ENCODE measurements at regions not wholly inside any gene's neighbourhood (a gene's known extent, or its start where the extent isn't known, plus 50 kb on each side); places are given as distances from the start of the nearest gene placed in this dataset.

- no peak overlapping the region for H3K27ac ChIP-seq (ENCODE audit: low read depth, low read length, severe bottlenecking)
- no peaks in the 10 kb centered on the region for H3K9me3 ChIP-seq (ENCODE audit: control insufficient read depth, low read length)
- H3K4me3 ChIP-seq (ENCODE audit: extremely low read depth, insufficient read depth, low read length, poor library complexity, severe bottlenecking), result no peak overlapping the region
- 86 to 92% methylated on average over 2 to 3 of the region's 4 CpGs for WGBS, 2 experiments (ENCODE audit: insufficient coverage in 2 of 2)
- H3K4me1 ChIP-seq (ENCODE audit: control insufficient read depth, insufficient read depth, low read length, poor library complexity, severe bottlenecking), result no peaks in the 10 kb centered on the region
- no peaks in the 10 kb centered on the region for H3K36me3 ChIP-seq (ENCODE audit: control insufficient read depth, insufficient read depth, low read length)
Measured at GRCh38 chr3:147200545-147200944, 205.8 kb downstream of the ZIC4 start.

GRCh38 chr3:147197739-147198138, 208.6 kb downstream of the ZIC4 start:
- H3K4me1 ChIP-seq (ENCODE audit: control insufficient read depth, insufficient read depth, low read length, poor library complexity, severe bottlenecking), result no peaks in the 10 kb centered on the region
- H3K9me3 ChIP-seq (ENCODE audit: control insufficient read depth, low read length), result no peaks in the 10 kb centered on the region
- H3K36me3 ChIP-seq (ENCODE audit: control insufficient read depth, insufficient read depth, low read length), result no peaks in the 10 kb centered on the region
- no peak overlapping the region for H3K27ac ChIP-seq (ENCODE audit: low read depth, low read length, severe bottlenecking)
- no peak overlapping the region for H3K4me3 ChIP-seq (ENCODE audit: extremely low read depth, insufficient read depth, low read length, poor library complexity, severe bottlenecking)

- Histone ChIP-seq H3K36me3 (ENCODE audit: control insufficient read depth, insufficient read depth, low read length) (no peaks in the 10 kb centered on the region), H3K27ac (ENCODE audit: low read depth, low read length, severe bottlenecking) (no peak overlapping the region), H3K9me3 (ENCODE audit: control insufficient read depth, low read length) (no peaks in the 10 kb centered on the region), H3K4me3 (ENCODE audit: extremely low read depth, insufficient read depth, low read length, poor library complexity, severe bottlenecking) (no peak overlapping the region), H3K4me1 (ENCODE audit: control insufficient read depth, insufficient read depth, low read length, poor library complexity, severe bottlenecking) (no peaks in the 10 kb centered on the region)
Measured at GRCh38 chr3:147195887-147196286, 210.5 kb downstream of the ZIC4 start.

DNA sequence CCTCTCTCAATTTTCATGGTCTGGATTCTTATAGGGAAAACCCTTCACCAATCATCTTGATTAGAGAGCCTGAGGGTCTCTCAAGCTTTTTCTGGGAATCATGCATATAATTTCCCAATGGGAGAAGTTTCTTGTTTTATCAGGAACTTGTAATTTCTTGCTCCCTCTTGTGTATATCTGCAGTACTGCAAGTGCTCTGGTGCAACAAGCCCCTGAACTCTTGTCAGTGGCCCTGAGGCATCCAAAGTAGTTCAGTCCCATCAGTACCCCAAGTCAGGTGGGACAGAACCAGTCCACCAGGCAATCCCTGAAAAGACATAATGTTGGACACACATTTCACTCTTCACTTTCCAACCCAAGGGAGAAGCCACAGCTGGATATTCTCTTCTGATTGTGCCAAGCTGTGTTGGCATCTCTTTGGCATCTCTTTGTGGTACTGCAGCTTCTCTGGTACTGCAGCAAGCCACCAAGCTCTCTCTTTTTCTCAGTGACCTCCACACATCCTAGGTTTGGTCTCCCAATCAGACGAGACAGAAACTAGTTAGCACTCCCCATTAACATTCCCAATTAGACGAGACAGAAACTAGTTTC, 214.5 kb downstream of the ZIC4 start:
- Histone ChIP-seq H3K36me3 (ENCODE audit: control insufficient read depth, insufficient read depth, low read length) (no peaks in the 10 kb centered on the region), H3K27ac (ENCODE audit: low read depth, low read length, severe bottlenecking) (no peak overlapping the region)
- WGBS, 2 experiments (ENCODE audit: insufficient coverage in 2 of 2), result 43% methylated on average over 2 of the region's 2 CpGs; no CpG with 5 or more reads in 1 of the 2 experiments

GRCh38 chr3:147189016-147189415, 217.3 kb downstream of the ZIC4 start:
- Histone ChIP-seq H3K4me1 (ENCODE audit: control insufficient read depth, insufficient read depth, low read length, poor library complexity, severe bottlenecking) (peaks cover 3% of the 10 kb centered on the region), H3K36me3 (ENCODE audit: control insufficient read depth, insufficient read depth, low read length) (no peaks in the 10 kb centered on the region), H3K4me3 (ENCODE audit: extremely low read depth, insufficient read depth, low read length, poor library complexity, severe bottlenecking) (no peak overlapping the region), H3K27ac (ENCODE audit: low read depth, low read length, severe bottlenecking) (no peak overlapping the region), H3K9me3 (ENCODE audit: control insufficient read depth, low read length) (no peaks in the 10 kb centered on the region)
- 94% methylated on average over 2 of the region's 3 CpGs; no CpG with 5 or more reads in 1 of the 2 experiments for WGBS, 2 experiments (ENCODE audit: insufficient coverage in 2 of 2)

More for the DNA sequence above, 214.5 kb downstream of the ZIC4 start:
- no peaks in the 10 kb centered on the region for H3K9me3 ChIP-seq (ENCODE audit: control insufficient read depth, low read length)
- no peak overlapping the region for H3K4me3 ChIP-seq (ENCODE audit: extremely low read depth, insufficient read depth, low read length, poor library complexity, severe bottlenecking)
- peaks cover 3% of the 10 kb centered on the region for H3K4me1 ChIP-seq (ENCODE audit: control insufficient read depth, insufficient read depth, low read length, poor library complexity, severe bottlenecking)

DNA sequence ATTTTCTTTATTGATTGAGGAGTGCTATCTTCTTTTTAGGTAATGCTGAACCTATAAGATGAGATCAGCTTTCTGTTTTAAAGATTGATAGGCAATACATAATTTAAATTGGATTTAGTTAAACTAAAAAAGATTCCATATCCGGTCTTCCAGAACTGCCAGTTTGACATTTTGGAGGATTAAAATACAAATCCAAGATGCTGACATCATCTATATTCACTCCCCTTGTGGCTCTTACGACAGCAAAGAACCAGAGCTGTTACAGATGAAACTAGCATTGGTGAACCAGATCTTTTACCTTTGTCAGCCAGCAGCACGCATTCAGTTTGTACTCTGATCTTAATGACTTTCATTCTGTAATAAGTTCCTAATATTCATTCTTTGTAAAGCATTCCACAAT, 218.7 kb downstream of the ZIC4 start:
- Histone ChIP-seq H3K27ac (ENCODE audit: low read depth, low read length, severe bottlenecking) (no peak overlapping the region), H3K36me3 (ENCODE audit: control insufficient read depth, insufficient read depth, low read length) (no peaks in the 10 kb centered on the region), H3K4me3 (ENCODE audit: extremely low read depth, insufficient read depth, low read length, poor library complexity, severe bottlenecking) (no peak overlapping the region), H3K4me1 (ENCODE audit: control insufficient read depth, insufficient read depth, low read length, poor library complexity, severe bottlenecking) (peaks cover 3% of the 10 kb centered on the region), H3K9me3 (ENCODE audit: control insufficient read depth, low read length) (no peaks in the 10 kb centered on the region)
- WGBS, 2 experiments (ENCODE audit: insufficient coverage in 2 of 2), result 85 to 93% methylated on average over 2 to 3 of the region's 3 CpGs

- Histone ChIP-seq H3K9me3 (ENCODE audit: control insufficient read depth, low read length) (no peaks in the 10 kb centered on the region), H3K4me3 (ENCODE audit: extremely low read depth, insufficient read depth, low read length, poor library complexity, severe bottlenecking) (no peak overlapping the region), H3K4me1 (ENCODE audit: control insufficient read depth, insufficient read depth, low read length, poor library complexity, severe bottlenecking) (peaks cover 3% of the 10 kb centered on the region), H3K36me3 (ENCODE audit: control insufficient read depth, insufficient read depth, low read length) (no peaks in the 10 kb centered on the region), H3K27ac (ENCODE audit: low read depth, low read length, severe bottlenecking) (no peak overlapping the region)
Measured at GRCh38 chr3:147185781-147186180, 220.6 kb downstream of the ZIC4 start.

DNA sequence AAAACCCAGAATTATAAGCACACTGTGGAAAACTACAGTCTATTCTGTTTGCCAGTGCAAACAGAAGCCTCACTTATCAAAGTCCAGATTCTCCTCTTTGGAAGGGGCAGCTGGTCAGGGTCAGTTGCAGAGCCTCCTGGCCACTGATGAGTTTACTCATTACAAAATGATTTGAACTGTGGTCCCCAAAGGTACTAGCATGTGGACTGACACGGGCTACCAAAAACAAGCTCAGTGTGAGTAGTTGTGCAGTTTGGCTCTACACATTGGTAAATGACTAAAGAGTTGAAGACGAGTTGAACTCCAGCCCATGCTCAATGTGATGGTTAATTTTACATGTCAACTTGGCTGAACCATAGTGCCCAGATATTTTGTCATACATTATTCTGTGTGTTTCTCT, 221.5 kb downstream of the ZIC4 start:
- Histone ChIP-seq H3K4me3 (ENCODE audit: extremely low read depth, insufficient read depth, low read length, poor library complexity, severe bottlenecking) (no peak overlapping the region), H3K9me3 (ENCODE audit: control insufficient read depth, low read length) (no peaks in the 10 kb centered on the region), H3K36me3 (ENCODE audit: control insufficient read depth, insufficient read depth, low read length) (no peaks in the 10 kb centered on the region), H3K4me1 (ENCODE audit: control insufficient read depth, insufficient read depth, low read length, poor library complexity, severe bottlenecking) (peaks cover 3% of the 10 kb centered on the region), H3K27ac (ENCODE audit: low read depth, low read length, severe bottlenecking) (no peak overlapping the region)
- WGBS, 2 experiments (ENCODE audit: insufficient coverage in 2 of 2), result 100% methylated on average over 1 to 2 of the region's 2 CpGs

DNA sequence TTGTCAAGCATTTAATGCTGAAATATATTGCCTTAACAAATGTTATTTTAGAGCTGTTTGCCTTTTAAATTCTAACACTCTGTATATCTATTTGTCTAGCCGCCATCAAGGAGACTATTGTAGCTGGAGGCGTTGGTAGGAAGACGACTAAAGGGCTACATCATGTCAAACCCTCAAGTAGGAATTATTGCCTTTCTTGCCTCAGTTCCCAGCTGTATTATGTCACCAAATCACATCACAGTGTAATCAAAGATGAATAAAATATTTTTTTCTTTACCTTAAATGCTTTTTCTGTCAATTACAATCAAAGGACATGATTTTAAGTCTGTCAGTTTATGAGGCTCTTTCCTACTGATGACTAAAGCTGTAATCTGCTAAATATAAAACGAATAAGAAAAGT, 233.1 kb downstream of the ZIC4 start:
- 93% methylated on average over 2 of the region's 4 CpGs; no CpG with 5 or more reads in 1 of the 2 experiments for WGBS, 2 experiments (ENCODE audit: insufficient coverage in 2 of 2)
- no peaks in the 10 kb centered on the region for H3K9me3 ChIP-seq (ENCODE audit: control insufficient read depth, low read length)
- no peak overlapping the region for H3K27ac ChIP-seq (ENCODE audit: low read depth, low read length, severe bottlenecking)
- H3K4me1 ChIP-seq (ENCODE audit: control insufficient read depth, insufficient read depth, low read length, poor library complexity, severe bottlenecking), result no peaks in the 10 kb centered on the region
- no peaks in the 10 kb centered on the region for H3K36me3 ChIP-seq (ENCODE audit: control insufficient read depth, insufficient read depth, low read length)
- H3K4me3 ChIP-seq (ENCODE audit: extremely low read depth, insufficient read depth, low read length, poor library complexity, severe bottlenecking), result no peak overlapping the region

GRCh38 chr3:147162743-147163142, 243.6 kb downstream of the ZIC4 start:
- Histone ChIP-seq H3K27ac (ENCODE audit: low read depth, low read length, severe bottlenecking) (no peak overlapping the region), H3K4me3 (ENCODE audit: extremely low read depth, insufficient read depth, low read length, poor library complexity, severe bottlenecking) (no peak overlapping the region), H3K36me3 (ENCODE audit: control insufficient read depth, insufficient read depth, low read length) (no peaks in the 10 kb centered on the region), H3K9me3 (ENCODE audit: control insufficient read depth, low read length) (no peaks in the 10 kb centered on the region), H3K4me1 (ENCODE audit: control insufficient read depth, insufficient read depth, low read length, poor library complexity, severe bottlenecking) (no peaks in the 10 kb centered on the region)

DNA sequence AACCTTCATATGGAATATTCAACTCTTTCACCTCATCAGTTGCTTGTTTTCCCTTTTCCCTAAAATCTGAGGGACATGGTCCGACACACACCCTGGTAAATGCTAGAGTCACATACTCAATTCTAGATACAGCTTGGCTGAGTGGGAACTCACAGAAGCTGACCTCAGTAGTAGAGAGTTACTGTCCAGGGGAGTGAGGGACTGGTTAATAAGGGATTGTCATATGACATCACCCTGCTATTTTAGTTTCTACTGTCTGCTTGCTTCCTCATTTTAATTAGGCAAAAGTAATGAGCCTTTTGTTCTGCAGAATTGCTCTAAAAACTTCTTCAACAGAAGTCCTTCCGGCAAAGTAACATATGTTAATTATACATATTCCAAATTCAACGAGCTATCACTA, 244.5 kb downstream of the ZIC4 start:
- no CpG with 5 or more reads among the region's 3 CpGs for WGBS, 2 experiments (ENCODE audit: insufficient coverage in 2 of 2)
- H3K9me3 ChIP-seq (ENCODE audit: control insufficient read depth, low read length), result no peaks in the 10 kb centered on the region
- no peak overlapping the region for H3K27ac ChIP-seq (ENCODE audit: low read depth, low read length, severe bottlenecking)
- no peak overlapping the region for H3K4me3 ChIP-seq (ENCODE audit: extremely low read depth, insufficient read depth, low read length, poor library complexity, severe bottlenecking)
- no peaks in the 10 kb centered on the region for H3K4me1 ChIP-seq (ENCODE audit: control insufficient read depth, insufficient read depth, low read length, poor library complexity, severe bottlenecking)
- no peaks in the 10 kb centered on the region for H3K36me3 ChIP-seq (ENCODE audit: control insufficient read depth, insufficient read depth, low read length)

- no peaks in the 10 kb centered on the region for H3K36me3 ChIP-seq (ENCODE audit: control insufficient read depth, insufficient read depth, low read length)
Measured at GRCh38 chr3:147160984-147161383, 245.4 kb downstream of the ZIC4 start.

More at GRCh38 chr3:147160984-147161383, 245.4 kb downstream of the ZIC4 start:
- H3K27ac ChIP-seq (ENCODE audit: low read depth, low read length, severe bottlenecking), result no peak overlapping the region
- no peak overlapping the region for H3K4me3 ChIP-seq (ENCODE audit: extremely low read depth, insufficient read depth, low read length, poor library complexity, severe bottlenecking)
- H3K9me3 ChIP-seq (ENCODE audit: control insufficient read depth, low read length), result no peaks in the 10 kb centered on the region
- H3K4me1 ChIP-seq (ENCODE audit: control insufficient read depth, insufficient read depth, low read length, poor library complexity, severe bottlenecking), result no peaks in the 10 kb centered on the region

All from mesodermal cell (in vitro differentiated cells).